ENCODE measurements at regions not wholly inside any gene's neighbourhood (a gene's known extent, or its start where the extent isn't known, plus 50 kb on each side); places are given as distances from the start of the nearest gene placed in this dataset.
A peak's percentile ranks its signal among the peaks of the same experiment; 100 is the strongest.
"Not testable (repeated sequence)": the region's sequence is repeated elsewhere in the genome, so short reads cannot be mapped to it uniquely, and the experiment has no call there.

DNA sequence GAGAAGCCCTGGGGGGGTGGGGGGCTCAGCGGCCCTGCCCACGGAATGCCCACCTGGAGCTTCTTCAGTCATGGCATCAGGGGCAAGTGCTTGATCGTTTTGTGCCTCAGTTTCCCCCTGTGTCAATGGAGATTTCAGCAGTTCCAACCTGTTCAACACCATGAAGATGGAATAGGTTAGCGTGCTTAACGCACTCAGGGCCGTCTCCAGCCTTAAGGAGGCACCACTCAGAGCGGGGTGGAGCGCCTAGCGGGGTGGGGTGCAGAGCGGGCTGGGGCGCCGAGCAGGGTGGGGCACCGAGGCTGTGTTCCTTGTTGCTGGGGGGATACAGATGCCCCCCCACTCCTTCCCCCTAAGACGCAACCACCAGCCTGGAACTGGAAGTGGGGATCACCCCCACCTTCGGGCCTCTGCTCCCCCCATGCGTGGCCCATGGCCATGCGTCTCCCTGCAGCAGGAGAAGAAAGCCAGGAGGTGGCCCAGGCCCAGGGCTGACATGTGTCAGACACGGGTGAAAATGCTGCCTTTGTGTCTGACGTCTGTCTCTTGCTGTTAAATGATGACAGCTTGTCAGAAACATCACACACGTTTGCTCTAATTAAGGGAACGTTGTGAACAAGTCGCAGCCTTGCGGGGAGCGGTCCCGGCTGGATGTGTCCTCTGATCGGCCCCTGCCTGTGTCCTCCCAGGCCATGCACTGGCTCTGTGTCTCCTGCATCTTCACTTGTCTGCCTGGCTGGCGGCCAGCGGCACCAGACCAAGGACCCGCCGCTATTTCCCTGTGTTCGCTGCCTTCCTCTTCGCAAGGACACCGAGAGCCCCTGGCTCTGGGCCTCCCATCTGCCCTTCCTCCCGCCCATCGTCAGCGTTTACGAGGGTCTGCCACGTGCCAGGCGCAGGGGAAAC lies 192.1 kb downstream of the BANP start:
- H3K4me2 ChIP-seq (ENCODE audit: low read length), result not testable (repeated sequence)

DNA sequence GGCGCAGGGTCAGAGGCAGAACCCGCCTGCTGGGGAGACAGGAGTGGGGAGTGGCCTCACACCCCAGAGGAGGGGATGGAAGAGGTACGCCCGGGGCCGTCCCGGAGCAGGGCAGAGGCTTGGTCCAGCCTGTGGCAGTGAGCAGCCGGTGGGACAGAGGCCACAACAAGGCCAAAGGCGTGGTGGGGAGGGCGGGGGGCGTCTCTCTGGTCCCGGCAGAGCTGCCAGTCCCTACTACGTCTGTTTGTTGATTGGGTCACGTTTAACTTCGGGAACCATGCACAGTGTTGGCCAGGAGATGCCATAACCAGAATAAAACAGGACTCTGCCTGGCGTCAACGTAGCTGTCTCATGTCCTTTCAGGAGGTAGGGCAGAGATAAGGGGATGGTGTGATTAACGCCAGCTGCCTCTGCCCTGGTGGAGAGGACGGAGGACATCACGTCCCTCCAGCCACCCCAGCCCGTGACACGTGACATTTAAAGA lies 192.8 kb downstream of the BANP start:
- Histone ChIP-seq H2BK5ac (ENCODE audit: low read length) (no peak overlapping the region), H4K5ac (ENCODE audit: low read length) (no peak overlapping the region), H3K4ac (ENCODE audit: low read depth, low read length) (no peak overlapping the region), H3K23ac (ENCODE audit: low read length) (no peak overlapping the region), H3K9ac (ENCODE audit: low read length) (no peak overlapping the region), H2AK5ac (ENCODE audit: low read length) (no peak overlapping the region), H3K27me3 (ENCODE audit: insufficient read depth, low read length, poor library complexity) (no peaks in the 10 kb centered on the region), H4K8ac (ENCODE audit: low read depth, low read length) (no peak overlapping the region), H3K18ac (ENCODE audit: low read length) (no peak overlapping the region), H3K27ac (ENCODE audit: low read depth, low read length) (no peak overlapping the region), H3K56ac (ENCODE audit: low read length) (no peak overlapping the region), H3K79me1 (ENCODE audit: low read length) (no peaks in the 10 kb centered on the region), H2BK120ac (ENCODE audit: low read depth, low read length) (no peak overlapping the region), H2BK15ac (replicated peaks; ENCODE audit: low read depth) (no peak overlapping the region), H3K79me2 (ENCODE audit: control insufficient read depth, insufficient read depth, low read length) (no peaks in the 10 kb centered on the region), H3K4me3 (ENCODE audit: low read length) (no peak overlapping the region), H3K4me1 (ENCODE audit: control insufficient read depth, low read depth, low read length) (no peaks in the 10 kb centered on the region), H3K36me3 (ENCODE audit: control insufficient read depth, insufficient read depth, low read length) (no peaks in the 10 kb centered on the region), H3K4me2 (ENCODE audit: low read length) (no peak overlapping the region)
- WGBS (ENCODE audit: extremely low coverage, insufficient coverage, low lambda C conversion rate), result no CpG with 5 or more reads among the region's 21 CpGs
- DNase-seq, result no peak

More for the DNA sequence above, 192.1 kb downstream of the BANP start:
- not testable (repeated sequence) for H4K5ac ChIP-seq (ENCODE audit: low read length); H3K4me1 ChIP-seq (ENCODE audit: control insufficient read depth, low read depth, low read length); H2BK120ac ChIP-seq (ENCODE audit: low read depth, low read length); H3K9ac ChIP-seq (ENCODE audit: low read length); H3K27ac ChIP-seq (ENCODE audit: low read depth, low read length); H3K36me3 ChIP-seq (ENCODE audit: control insufficient read depth, insufficient read depth, low read length); H4K8ac ChIP-seq (ENCODE audit: low read depth, low read length); H3K4ac ChIP-seq (ENCODE audit: low read depth, low read length); H3K27me3 ChIP-seq (ENCODE audit: insufficient read depth, low read length, poor library complexity); H3K18ac ChIP-seq (ENCODE audit: low read length); H3K4me3 ChIP-seq (ENCODE audit: low read length); H2BK15ac ChIP-seq (replicated peaks; ENCODE audit: low read depth); H2AK5ac ChIP-seq (ENCODE audit: low read length); DNase-seq; H2BK5ac ChIP-seq (ENCODE audit: low read length); H3K79me1 ChIP-seq (ENCODE audit: low read length); H3K56ac ChIP-seq (ENCODE audit: low read length); H3K79me2 ChIP-seq (ENCODE audit: control insufficient read depth, insufficient read depth, low read length); H3K23ac ChIP-seq (ENCODE audit: low read length)
- WGBS (ENCODE audit: extremely low coverage, insufficient coverage, low lambda C conversion rate), result no CpG with 5 or more reads among the region's 39 CpGs

GRCh38 chr16:88145376-88145775 lies 194.1 kb downstream of the BANP start:
- H3K79me1 ChIP-seq (ENCODE audit: low read length); H3K36me3 ChIP-seq (ENCODE audit: control insufficient read depth, insufficient read depth, low read length); H3K56ac ChIP-seq (ENCODE audit: low read length); H3K27me3 ChIP-seq (ENCODE audit: insufficient read depth, low read length, poor library complexity); H3K9ac ChIP-seq (ENCODE audit: low read length); H3K18ac ChIP-seq (ENCODE audit: low read length); H3K4me1 ChIP-seq (ENCODE audit: control insufficient read depth, low read depth, low read length); H3K4ac ChIP-seq (ENCODE audit: low read depth, low read length); H4K5ac ChIP-seq (ENCODE audit: low read length); H3K23ac ChIP-seq (ENCODE audit: low read length); H2BK15ac ChIP-seq (replicated peaks; ENCODE audit: low read depth); H3K4me2 ChIP-seq (ENCODE audit: low read length); H3K27ac ChIP-seq (ENCODE audit: low read depth, low read length); H3K4me3 ChIP-seq (ENCODE audit: low read length); H2BK5ac ChIP-seq (ENCODE audit: low read length); H2AK5ac ChIP-seq (ENCODE audit: low read length); H3K79me2 ChIP-seq (ENCODE audit: control insufficient read depth, insufficient read depth, low read length); H4K8ac ChIP-seq (ENCODE audit: low read depth, low read length); H2BK120ac ChIP-seq (ENCODE audit: low read depth, low read length): not testable (repeated sequence)
- no CpG with 5 or more reads among the region's 13 CpGs for WGBS (ENCODE audit: extremely low coverage, insufficient coverage, low lambda C conversion rate)
- peak; percentile 26 for DNase-seq

- WGBS (ENCODE audit: extremely low coverage, insufficient coverage, low lambda C conversion rate), result no CpG with 5 or more reads among the region's 21 CpGs
- H3K4ac ChIP-seq (ENCODE audit: low read depth, low read length), result not testable (repeated sequence)
Observed at GRCh38 chr16:88145824-88146405, 194.7 kb downstream of the BANP start.

GRCh38 chr16:88148078-88148477 lies 196.8 kb downstream of the BANP start:
- not testable (repeated sequence) for H4K5ac ChIP-seq (ENCODE audit: low read length); H3K4me1 ChIP-seq (ENCODE audit: control insufficient read depth, low read depth, low read length); DNase-seq; H2BK5ac ChIP-seq (ENCODE audit: low read length); H3K56ac ChIP-seq (ENCODE audit: low read length); H2AK5ac ChIP-seq (ENCODE audit: low read length); H3K79me2 ChIP-seq (ENCODE audit: control insufficient read depth, insufficient read depth, low read length); H3K4me2 ChIP-seq (ENCODE audit: low read length); H3K27ac ChIP-seq (ENCODE audit: low read depth, low read length); H3K4me3 ChIP-seq (ENCODE audit: low read length); H3K9ac ChIP-seq (ENCODE audit: low read length); H3K4ac ChIP-seq (ENCODE audit: low read depth, low read length); H3K23ac ChIP-seq (ENCODE audit: low read length); H3K36me3 ChIP-seq (ENCODE audit: control insufficient read depth, insufficient read depth, low read length); H3K79me1 ChIP-seq (ENCODE audit: low read length); H2BK120ac ChIP-seq (ENCODE audit: low read depth, low read length); H4K8ac ChIP-seq (ENCODE audit: low read depth, low read length); H3K18ac ChIP-seq (ENCODE audit: low read length); H3K27me3 ChIP-seq (ENCODE audit: insufficient read depth, low read length, poor library complexity); H2BK15ac ChIP-seq (replicated peaks; ENCODE audit: low read depth)
- WGBS (ENCODE audit: extremely low coverage, insufficient coverage, low lambda C conversion rate), result no CpG with 5 or more reads among the region's 16 CpGs

More at GRCh38 chr16:88145824-88146405, 194.7 kb downstream of the BANP start:
- H3K23ac ChIP-seq (ENCODE audit: low read length); DNase-seq; H3K56ac ChIP-seq (ENCODE audit: low read length); H3K36me3 ChIP-seq (ENCODE audit: control insufficient read depth, insufficient read depth, low read length); H3K79me2 ChIP-seq (ENCODE audit: control insufficient read depth, insufficient read depth, low read length); H2BK120ac ChIP-seq (ENCODE audit: low read depth, low read length); H4K8ac ChIP-seq (ENCODE audit: low read depth, low read length); H3K4me1 ChIP-seq (ENCODE audit: control insufficient read depth, low read depth, low read length); H3K27me3 ChIP-seq (ENCODE audit: insufficient read depth, low read length, poor library complexity); H3K9ac ChIP-seq (ENCODE audit: low read length); H3K27ac ChIP-seq (ENCODE audit: low read depth, low read length); H2AK5ac ChIP-seq (ENCODE audit: low read length); H2BK5ac ChIP-seq (ENCODE audit: low read length); H4K5ac ChIP-seq (ENCODE audit: low read length); H2BK15ac ChIP-seq (replicated peaks; ENCODE audit: low read depth); H3K79me1 ChIP-seq (ENCODE audit: low read length); H3K4me2 ChIP-seq (ENCODE audit: low read length); H3K18ac ChIP-seq (ENCODE audit: low read length); H3K4me3 ChIP-seq (ENCODE audit: low read length): not testable (repeated sequence)
